HG02610 (cell line): ENCODE measurements at regions not wholly inside any gene's neighbourhood (a gene's known extent, or its start where the extent isn't known, plus 50 kb on each side); places are given as distances from the start of the nearest gene placed in this dataset.

ENCODE experiments used
- ATAC-seq: cut with Tn5 transposase; IDR thresholded peaks from one replicate; pipeline ENCODE4 v1.9.1; 2021; ENCODE audit warnings: mild to moderate bottlenecking, moderate library complexity; ENCODE audit not compliant: unreplicated experiment

- ATAC-seq = no peak
Observed at GRCh38 chr2:5036256-5036655, 655.9 kb upstream of the SOX11 start.

- ATAC-seq = no peak
Observed at GRCh38 chr2:5039241-5039975, 652.8 kb upstream of the SOX11 start.

GRCh38 chr2:5040571-5040970 lies 651.6 kb upstream of the SOX11 start:
- no peak for ATAC-seq

GRCh38 chr2:5041501-5041900 lies 650.7 kb upstream of the SOX11 start:
- ATAC-seq = no peak

- ATAC-seq = no peak
Observed at GRCh38 chr2:5042666-5043440, 649.3 kb upstream of the SOX11 start.

GRCh38 chr2:5051300-5051699 lies 640.9 kb upstream of the SOX11 start:
- ATAC-seq = no peak

GRCh38 chr2:5052905-5053304 lies 639.3 kb upstream of the SOX11 start:
- ATAC-seq = no peak

GRCh38 chr2:5057891-5058351 lies 634.3 kb upstream of the SOX11 start:
- no peak for ATAC-seq

GRCh38 chr2:5060956-5061355 lies 631.2 kb upstream of the SOX11 start:
- no peak for ATAC-seq

GRCh38 chr2:5064687-5065086 lies 627.5 kb upstream of the SOX11 start:
- no peak for ATAC-seq

- no peak for ATAC-seq
Observed at GRCh38 chr2:5067816-5068215, 624.4 kb upstream of the SOX11 start.

- ATAC-seq = no peak
Observed at GRCh38 chr2:5070257-5070656, 621.9 kb upstream of the SOX11 start.

GRCh38 chr2:5074733-5075132 lies 617.5 kb upstream of the SOX11 start:
- no peak for ATAC-seq

- ATAC-seq = no peak
Observed at GRCh38 chr2:5076599-5076998, 615.6 kb upstream of the SOX11 start.

GRCh38 chr2:5077479-5078089 lies 614.6 kb upstream of the SOX11 start:
- ATAC-seq = no peak

GRCh38 chr2:5083402-5083801 lies 608.8 kb upstream of the SOX11 start:
- ATAC-seq = no peak

GRCh38 chr2:5089409-5089808 lies 602.8 kb upstream of the SOX11 start:
- ATAC-seq = no peak

GRCh38 chr2:5093056-5093455 lies 599.1 kb upstream of the SOX11 start:
- no peak for ATAC-seq

GRCh38 chr2:5093518-5093917 lies 598.7 kb upstream of the SOX11 start:
- no peak for ATAC-seq

GRCh38 chr2:5094192-5094591 lies 598.0 kb upstream of the SOX11 start:
- no peak for ATAC-seq

GRCh38 chr2:5098286-5098685 lies 593.9 kb upstream of the SOX11 start:
- ATAC-seq = no peak

- no peak for ATAC-seq
Observed at GRCh38 chr2:5102823-5103222, 589.4 kb upstream of the SOX11 start.
